ENCODE measurements at regions not wholly inside any gene's neighbourhood (a gene's known extent, or its start where the extent isn't known, plus 50 kb on each side); places are given as distances from the start of the nearest gene placed in this dataset.

- dilution Hi-C loops (cut with MboI; ENCODE audit: extremely low pct_ligation_motif_present, low sequenced_read_pairs), result no loop called here
- H4K20me1 ChIP-seq (ENCODE audit: control insufficient read depth, extremely low read depth, insufficient read depth, low read length), result no peaks in the 10 kb centered on the region
- no peak overlapping the region for H3K4me2 ChIP-seq (ENCODE audit: control insufficient read depth, extremely low read depth, insufficient read depth, low read depth, low read length)
- no peaks in the 10 kb centered on the region for H3K36me3 ChIP-seq (ENCODE audit: control insufficient read depth in 2 of 2, extremely low read depth in 1 of 2, insufficient read depth in 2 of 2, low read length in 2 of 2)
- TF ChIP-seq CTCF (optimal IDR thresholded peaks at IDR 0.05 in 1 of 3, IDR thresholded peaks at IDR 0.05 in 1 of 3, conservative IDR thresholded peaks at IDR 0.05 in 1 of 3; ENCODE audit: extremely low read depth in 1 of 3, insufficient read depth in 2 of 3, low read length in 3 of 3) (no peak), EZH2 (IDR thresholded peaks at IDR 0.05; ENCODE audit: low read length) (no peak)
- no peak for DNase-seq (ENCODE audit: low read depth, low spot score)
- no peaks in the 10 kb centered on the region for H3K27me3 ChIP-seq (ENCODE audit: control insufficient read depth, extremely low read depth, insufficient read depth, low read length)
- H3K9me3 ChIP-seq (ENCODE audit: control insufficient read depth, low read depth, low read length), result no peaks in the 10 kb centered on the region
- no peaks in the 10 kb centered on the region for H3K4me1 ChIP-seq (ENCODE audit: control insufficient read depth, extremely low read depth, insufficient read depth, low read length)
- no peak overlapping the region for H2AFZ ChIP-seq (ENCODE audit: control insufficient read depth, low read length)
- no peak overlapping the region for H3K4me3 ChIP-seq (ENCODE audit: control insufficient read depth in 2 of 3, extremely low read depth in 1 of 3, insufficient read depth in 2 of 3, low read depth in 1 of 3, low read length in 3 of 3)
- H3K27ac ChIP-seq (ENCODE audit: control insufficient read depth, insufficient read depth, low read length), result no peak overlapping the region
- FAIRE-seq, result no peak
- no peak overlapping the region for H3K9ac ChIP-seq (ENCODE audit: control insufficient read depth, extremely low read depth, insufficient read depth, low read length)
- no peaks in the 10 kb centered on the region for H3K9me1 ChIP-seq (ENCODE audit: control insufficient read depth, extremely low read depth, insufficient read depth, low read length)
- H3K79me2 ChIP-seq (ENCODE audit: control insufficient read depth, insufficient read depth, low read length), result no peaks in the 10 kb centered on the region
Observed at GRCh38 chr3:144820726-144821125, 849.1 kb downstream of the DIPK2A start.

GRCh38 chr3:144821583-144821982 lies 850.0 kb downstream of the DIPK2A start:
- FAIRE-seq (no peak), DNase-seq (ENCODE audit: low read depth, low spot score) (no peak)
- dilution Hi-C loops (cut with MboI; ENCODE audit: extremely low pct_ligation_motif_present, low sequenced_read_pairs), result no loop called here
- no peak overlapping the region for H3K4me3 ChIP-seq (ENCODE audit: control insufficient read depth in 2 of 3, extremely low read depth in 1 of 3, insufficient read depth in 2 of 3, low read depth in 1 of 3, low read length in 3 of 3)
- H3K27me3 ChIP-seq (ENCODE audit: control insufficient read depth, extremely low read depth, insufficient read depth, low read length), result no peaks in the 10 kb centered on the region
- H4K20me1 ChIP-seq (ENCODE audit: control insufficient read depth, extremely low read depth, insufficient read depth, low read length), result no peaks in the 10 kb centered on the region
- no peaks in the 10 kb centered on the region for H3K36me3 ChIP-seq (ENCODE audit: control insufficient read depth in 2 of 2, extremely low read depth in 1 of 2, insufficient read depth in 2 of 2, low read length in 2 of 2)
- no peak overlapping the region for H3K27ac ChIP-seq (ENCODE audit: control insufficient read depth, insufficient read depth, low read length)
- no peaks in the 10 kb centered on the region for H3K4me1 ChIP-seq (ENCODE audit: control insufficient read depth, extremely low read depth, insufficient read depth, low read length)
- H3K9me1 ChIP-seq (ENCODE audit: control insufficient read depth, extremely low read depth, insufficient read depth, low read length), result no peaks in the 10 kb centered on the region
- H3K79me2 ChIP-seq (ENCODE audit: control insufficient read depth, insufficient read depth, low read length), result no peaks in the 10 kb centered on the region
- H3K4me2 ChIP-seq (ENCODE audit: control insufficient read depth, extremely low read depth, insufficient read depth, low read depth, low read length), result no peak overlapping the region
- TF ChIP-seq EZH2 (IDR thresholded peaks at IDR 0.05; ENCODE audit: low read length), result no peak
- no peak for TF ChIP-seq CTCF (optimal IDR thresholded peaks at IDR 0.05 in 1 of 3, IDR thresholded peaks at IDR 0.05 in 1 of 3, conservative IDR thresholded peaks at IDR 0.05 in 1 of 3; ENCODE audit: extremely low read depth in 1 of 3, insufficient read depth in 2 of 3, low read length in 3 of 3)
- no peak overlapping the region for H2AFZ ChIP-seq (ENCODE audit: control insufficient read depth, low read length)
- H3K9ac ChIP-seq (ENCODE audit: control insufficient read depth, extremely low read depth, insufficient read depth, low read length), result no peak overlapping the region
- no peaks in the 10 kb centered on the region for H3K9me3 ChIP-seq (ENCODE audit: control insufficient read depth, low read depth, low read length)
